ENCODE measurements at regions not wholly inside any gene's neighbourhood (a gene's known extent, or its start where the extent isn't known, plus 50 kb on each side); places are given as distances from the start of the nearest gene placed in this dataset.
"Not testable (repeated sequence)": the region's sequence is repeated elsewhere in the genome, so short reads cannot be mapped to it uniquely, and the experiment has no call there.

- intact Hi-C loops (cut with micrococcal nuclease; ENCODE audit: unreplicated experiment); BruUV-seq (replicated peaks); H3K9me3 ChIP-seq (ENCODE audit: low read depth, low read length, poor library complexity, severe bottlenecking); H3K4me3 ChIP-seq (ENCODE audit: low read depth, low read length, poor library complexity, severe bottlenecking); CTCF ChIA-PET; H3K36me3 ChIP-seq (ENCODE audit: insufficient read depth, low read length, poor library complexity, severe bottlenecking); DNase-seq (ENCODE audit: low spot score); H3K4me1 ChIP-seq (ENCODE audit: insufficient read depth, low read length, poor library complexity, severe bottlenecking); POLR2A ChIA-PET (ENCODE audit: low non-redundant PET); H3K27ac ChIP-seq (ENCODE audit: low read depth, low read length, poor library complexity, severe bottlenecking): not testable (repeated sequence)
- peaks cover 11% of the 10 kb centered on the region for H3K27me3 ChIP-seq (replicated peaks; ENCODE audit: insufficient read depth, low read depth, low read length, poor library complexity)
These were observed 56.2 kb upstream of the CCZ1B start for GRCh38 chr7:6882321-6882721.

GRCh38 chr7:6883756-6884155, 57.7 kb upstream of the CCZ1B start:
- H3K4me3 ChIP-seq (ENCODE audit: low read depth, low read length, poor library complexity, severe bottlenecking); CTCF ChIA-PET; intact Hi-C loops (cut with micrococcal nuclease; ENCODE audit: unreplicated experiment); DNase-seq (ENCODE audit: low spot score); H3K27ac ChIP-seq (ENCODE audit: low read depth, low read length, poor library complexity, severe bottlenecking); BruUV-seq (replicated peaks); POLR2A ChIA-PET (ENCODE audit: low non-redundant PET); H3K4me1 ChIP-seq (ENCODE audit: insufficient read depth, low read length, poor library complexity, severe bottlenecking); H3K36me3 ChIP-seq (ENCODE audit: insufficient read depth, low read length, poor library complexity, severe bottlenecking); H3K9me3 ChIP-seq (ENCODE audit: low read depth, low read length, poor library complexity, severe bottlenecking): not testable (repeated sequence)
- peaks cover 11% of the 10 kb centered on the region for H3K27me3 ChIP-seq (replicated peaks; ENCODE audit: insufficient read depth, low read depth, low read length, poor library complexity)

GRCh38 chr7:6886198-6886597, 60.1 kb upstream of the CCZ1B start:
- Histone ChIP-seq H3K9me3 (ENCODE audit: low read depth, low read length, poor library complexity, severe bottlenecking) (no peaks in the 10 kb centered on the region), H3K4me1 (ENCODE audit: insufficient read depth, low read length, poor library complexity, severe bottlenecking) (no peaks in the 10 kb centered on the region), H3K36me3 (ENCODE audit: insufficient read depth, low read length, poor library complexity, severe bottlenecking) (no peaks in the 10 kb centered on the region), H3K27me3 (replicated peaks; ENCODE audit: insufficient read depth, low read depth, low read length, poor library complexity) (peaks cover 4% of the 10 kb centered on the region), H3K27ac (ENCODE audit: low read depth, low read length, poor library complexity, severe bottlenecking) (no peak overlapping the region), H3K4me3 (ENCODE audit: low read depth, low read length, poor library complexity, severe bottlenecking) (no peak overlapping the region)
- DNase-seq (ENCODE audit: low spot score) = no peak
- no TSS peak for BruUV-seq (replicated peaks)
- intact Hi-C loops (cut with micrococcal nuclease; ENCODE audit: unreplicated experiment) = no loop called here
- POLR2A ChIA-PET (ENCODE audit: low non-redundant PET) = no interaction called here
- CTCF ChIA-PET = no interaction called here
- TF ChIP-seq EZH2 (IDR thresholded peaks at IDR 0.05; ENCODE audit: borderline replicate concordance, low read depth, low read length, poor library complexity, severe bottlenecking) (no peak), CTCF (conservative IDR thresholded peaks at IDR 0.05; ENCODE audit: low read depth, low read length) (no peak)

- CTCF ChIA-PET; H3K27me3 ChIP-seq (replicated peaks; ENCODE audit: insufficient read depth, low read depth, low read length, poor library complexity); H3K4me3 ChIP-seq (ENCODE audit: low read depth, low read length, poor library complexity, severe bottlenecking); H3K36me3 ChIP-seq (ENCODE audit: insufficient read depth, low read length, poor library complexity, severe bottlenecking); DNase-seq (ENCODE audit: low spot score); BruUV-seq (replicated peaks); H3K9me3 ChIP-seq (ENCODE audit: low read depth, low read length, poor library complexity, severe bottlenecking); H3K27ac ChIP-seq (ENCODE audit: low read depth, low read length, poor library complexity, severe bottlenecking); POLR2A ChIA-PET (ENCODE audit: low non-redundant PET); H3K4me1 ChIP-seq (ENCODE audit: insufficient read depth, low read length, poor library complexity, severe bottlenecking): not testable (repeated sequence)
- intact Hi-C loops (cut with micrococcal nuclease; ENCODE audit: unreplicated experiment) = loop anchor here (1.0 kb wide), 1 partner anchor 14 kb away; no protein-coding TSS in a partner anchor
These were observed 62.4 kb upstream of the CCZ1B start for GRCh38 chr7:6888267-6889045.
